OCI-LY3 (cell line): ENCODE measurements at regions not wholly inside any gene's neighbourhood (a gene's known extent, or its start where the extent isn't known, plus 50 kb on each side); places are given as distances from the start of the nearest gene placed in this dataset.

Experiments used
- H2AFZ ChIP-seq: fragments of 200-600, 300-600 bp; shearing (Covaris generic); 2 replicates; pipeline ENCODE4 v1.6.0; 2014; ENCODE audit warnings: antibody characterized with exemption, low read depth, low read length
- H3K27ac ChIP-seq: fragments of 200-600, 300-600 bp; sonication (generic); 2 replicates; pipeline ENCODE4 v1.5.1; 2014; ENCODE audit warnings: mild to moderate bottlenecking, low read length, moderate library complexity, mixed read lengths
- H3K27me3 ChIP-seq: fragments of 200-600, 300-600 bp; sonication (generic); 2 replicates; pipeline ENCODE4 v1.6.1; 2014; ENCODE audit warnings: low read depth, low read length, mixed read lengths
- H3K36me3 ChIP-seq: fragments of 200-600, 300-600 bp; sonication (generic); replicated peaks from 2 replicates; pipeline ENCODE3; 2014; ENCODE audit warnings: low read depth, low read length, mixed read lengths
- H3K4me1 ChIP-seq: fragments of 300-600, 200-600 bp; sonication (generic); 2 replicates; pipeline ENCODE4 v1.6.1; 2014; ENCODE audit warnings: low read length, mixed read lengths
- H3K4me2 ChIP-seq: fragments of 200-600, 300-600 bp; sonication (generic); 2 replicates; pipeline ENCODE4 v1.6.1; 2014; ENCODE audit warnings: low read length, mixed read lengths
- H3K4me3 ChIP-seq: fragments of 300-600, 200-600 bp; sonication (generic); 2 replicates; pipeline ENCODE4 v1.5.1; 2014; ENCODE audit warnings: antibody characterized with exemption, mild to moderate bottlenecking, low read length, moderate library complexity
- H3K79me2 ChIP-seq: fragments of 300-600, 200-600 bp; shearing (Covaris generic); 2 replicates; pipeline ENCODE4 v1.6.1; 2014; ENCODE audit warnings: mild to moderate bottlenecking, low read length, mixed read lengths
- H3K9ac ChIP-seq: fragments of 300-600, 200-600 bp; shearing (Covaris generic); 2 replicates; pipeline ENCODE4 v1.6.0; 2014; ENCODE audit warnings: mild to moderate bottlenecking, low read length, moderate library complexity
- H3K9me3 ChIP-seq: fragments of 200-600, 300-600 bp; shearing (Covaris generic); 2 replicates; pipeline ENCODE4 v1.6.1; 2014; ENCODE audit warnings: low read length, mixed read lengths; ENCODE audit not compliant: insufficient read depth
- H4K20me1 ChIP-seq: fragments of 200-600, 300-600 bp; sonication (generic); 2 replicates; pipeline ENCODE4 v1.6.1; 2016; ENCODE audit warnings: low read length, mixed read lengths; ENCODE audit not compliant: insufficient read depth
- CTCF ChIP-seq: fragments of 200-600, 300-600 bp; sonication (generic); IDR thresholded peaks from 2 replicates; pipeline ENCODE4 v1.5.1; 2014; ENCODE audit warnings: antibody characterized with exemption, low read length, low read depth
- EZH2phosphoT487 ChIP-seq: fragments of 200-600 bp; shearing (Covaris generic); IDR thresholded peaks from 2 replicates; pipeline ENCODE4 v1.6.1; 2018; ENCODE audit warnings: antibody characterized with exemption, mixed run types, low read depth

- Histone ChIP-seq H2AFZ (no peak overlapping the region), H3K79me2 (no peaks in the 10 kb centered on the region), H4K20me1 (no peaks in the 10 kb centered on the region), H3K4me1 (no peaks in the 10 kb centered on the region), H3K36me3 (no peaks in the 10 kb centered on the region), H3K27me3 (0 out of 2 replicates have a peak, but pooled peaks cover 1% of the 10 kb centered on the region), H3K9me3 (no peaks in the 10 kb centered on the region), H3K27ac (no peak overlapping the region), H3K4me3 (no peak overlapping the region), H3K4me2 (no peak overlapping the region), H3K9ac (no peak overlapping the region)
- TF ChIP-seq CTCF (no peak), EZH2phosphoT487 (no peak)
Observed at GRCh38 chr20:63071541-63072181, 64.9 kb upstream of the BHLHE23 start.

DNA sequence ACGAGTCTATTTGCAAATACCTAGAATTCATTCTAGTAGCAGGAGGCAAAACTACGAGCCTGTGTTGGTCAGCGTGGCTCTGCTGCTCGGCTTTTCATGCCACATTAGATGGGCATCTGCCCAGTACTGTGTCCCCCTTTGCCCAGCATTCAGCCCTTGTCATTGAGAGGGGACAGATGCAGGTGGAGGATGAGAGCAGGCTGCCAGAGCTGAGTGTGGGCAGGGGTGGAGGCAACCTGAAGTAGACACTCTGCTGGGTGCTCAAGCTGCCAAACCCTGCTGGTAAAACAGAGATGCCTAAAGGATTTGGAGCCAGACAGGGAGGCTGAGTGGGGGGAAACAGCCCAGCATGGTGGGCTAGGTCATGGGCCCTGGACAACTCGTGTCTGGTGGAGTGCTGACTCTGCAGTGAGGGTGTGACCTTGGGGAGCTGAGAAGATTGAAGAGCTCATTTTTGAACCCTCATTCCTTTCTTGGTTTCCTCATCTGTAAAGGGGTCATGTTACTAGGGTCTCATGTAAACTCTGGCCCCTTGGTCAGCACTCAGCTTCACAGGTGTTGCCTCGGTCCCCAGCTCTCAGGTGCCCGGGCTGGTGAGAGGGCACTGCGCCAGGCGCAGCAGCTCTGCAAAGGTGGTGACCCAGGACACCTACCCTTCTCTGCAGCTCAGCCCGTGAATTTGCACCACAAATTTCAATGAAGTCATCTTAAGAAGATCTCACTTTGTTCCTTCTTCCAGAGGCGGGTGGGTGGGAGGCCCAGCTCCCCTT, 64.2 kb upstream of the BHLHE23 start:
- H3K4me2 ChIP-seq = no peak overlapping the region
- TF ChIP-seq EZH2phosphoT487 (no peak), CTCF (no peak)
- no peak overlapping the region for H3K27ac ChIP-seq
- H3K9me3 ChIP-seq = no peaks in the 10 kb centered on the region
- no peaks in the 10 kb centered on the region for H4K20me1 ChIP-seq
- H3K9ac ChIP-seq = no peak overlapping the region
- H3K4me1 ChIP-seq = no peaks in the 10 kb centered on the region
- no peak overlapping the region for H3K4me3 ChIP-seq
- H2AFZ ChIP-seq = no peak overlapping the region
- no peaks in the 10 kb centered on the region for H3K36me3 ChIP-seq
- H3K79me2 ChIP-seq = no peaks in the 10 kb centered on the region
- no peaks in the 10 kb centered on the region for H3K27me3 ChIP-seq

DNA sequence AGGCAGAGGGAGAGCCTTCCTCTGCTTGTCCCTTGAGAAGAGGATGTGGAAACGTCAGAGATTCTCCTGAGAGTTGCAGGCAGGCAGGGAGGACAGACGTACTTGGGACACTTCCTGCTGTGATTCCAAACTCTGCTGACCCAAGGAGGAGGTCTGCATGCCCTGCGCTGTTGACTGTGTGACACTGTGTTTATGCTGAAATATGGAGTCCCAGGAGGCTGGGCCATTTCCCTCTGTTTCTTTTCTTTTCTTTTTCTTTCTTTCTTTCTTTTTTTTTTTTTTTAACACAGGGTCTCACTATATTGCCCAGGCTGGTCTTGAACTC, 63.5 kb upstream of the BHLHE23 start:
- Histone ChIP-seq H3K79me2 (no peaks in the 10 kb centered on the region), H3K27me3 (no peaks in the 10 kb centered on the region), H3K4me3 (no peak overlapping the region), H2AFZ (no peak overlapping the region), H3K9me3 (no peaks in the 10 kb centered on the region), H3K4me2 (no peak overlapping the region), H4K20me1 (no peaks in the 10 kb centered on the region), H3K9ac (no peak overlapping the region), H3K36me3 (no peaks in the 10 kb centered on the region), H3K27ac (no peak overlapping the region), H3K4me1 (no peaks in the 10 kb centered on the region)
- TF ChIP-seq CTCF (no peak), EZH2phosphoT487 (no peak)

DNA sequence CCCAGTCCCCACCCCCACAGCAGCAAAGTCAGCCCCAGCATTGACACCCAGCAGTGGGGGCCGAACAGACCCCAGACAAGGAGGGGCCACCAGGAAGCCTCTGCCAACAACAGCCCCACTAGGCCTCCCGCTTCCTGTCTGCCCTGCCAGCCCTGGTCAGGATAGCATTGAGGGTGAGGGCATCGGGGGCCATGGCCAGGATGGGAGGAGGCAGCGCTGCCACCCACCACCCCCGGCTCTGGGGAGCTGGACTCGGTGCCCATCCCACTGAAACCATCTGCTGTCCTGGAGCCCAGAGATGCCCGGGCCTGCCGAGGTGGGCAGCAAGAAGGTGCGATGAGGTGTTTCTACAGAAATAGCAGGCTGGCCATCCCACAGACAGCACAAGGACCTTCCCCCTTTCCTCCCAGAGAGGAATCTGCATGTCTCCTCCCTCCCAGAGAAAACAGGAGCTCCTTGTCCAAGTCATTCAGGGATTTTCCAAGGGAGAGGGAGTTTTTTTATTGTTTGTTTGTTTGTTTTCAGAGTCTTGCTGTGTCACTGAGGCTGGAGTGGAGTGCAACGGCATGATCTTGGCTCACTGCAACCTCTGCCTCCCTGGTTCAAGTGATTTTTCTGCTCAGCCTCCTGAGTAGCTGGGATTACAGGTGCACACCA, 62.1 kb upstream of the BHLHE23 start:
- Histone ChIP-seq H3K9ac (no peak overlapping the region), H3K27ac (no peak overlapping the region), H3K36me3 (no peaks in the 10 kb centered on the region), H2AFZ (no peak overlapping the region), H3K79me2 (no peaks in the 10 kb centered on the region), H4K20me1 (no peaks in the 10 kb centered on the region), H3K9me3 (no peaks in the 10 kb centered on the region), H3K27me3 (no peaks in the 10 kb centered on the region), H3K4me3 (no peak overlapping the region), H3K4me2 (no peak overlapping the region), H3K4me1 (no peaks in the 10 kb centered on the region)
- no peak for TF ChIP-seq EZH2phosphoT487
- TF ChIP-seq CTCF = no peak
